Choroid plexus epithelial cell (primary cell): ENCODE measurements at regions not wholly inside any gene's neighbourhood (a gene's known extent, or its start where the extent isn't known, plus 50 kb on each side); places are given as distances from the start of the nearest gene placed in this dataset.

Experiments
- DNase-seq: peaks from one replicate; pipeline ENCODE4 v3.0.0-alpha.2; 2010; ENCODE audit warnings: low read depth
- H3K4me3 ChIP-seq: 2 replicates; pipeline ENCODE4 v1.5.1; 2011; ENCODE audit warnings: low read depth, mild to moderate bottlenecking, control low read depth, low read length, moderate library complexity
- CTCF ChIP-seq: conservative IDR thresholded peaks from 2 replicates; pipeline ENCODE4 v1.5.1; 2011; ENCODE audit warnings: low read depth, mild to moderate bottlenecking, control low read depth, inconsistent platforms, low read length, moderate library complexity

GRCh38 chr9:108168236-108168850 lies 678.8 kb upstream of the KLF4 start:
- no peak overlapping the region for H3K4me3 ChIP-seq
- TF ChIP-seq CTCF: no peak
- DNase-seq: no peak

- H3K4me3 ChIP-seq: no peak overlapping the region
- no peak for DNase-seq
- TF ChIP-seq CTCF: no peak
Measured at GRCh38 chr9:108167136-108167900, 677.7 kb upstream of the KLF4 start.

GRCh38 chr9:108166519-108166918 lies 677.0 kb upstream of the KLF4 start:
- TF ChIP-seq CTCF: no peak
- H3K4me3 ChIP-seq: no peak overlapping the region
- DNase-seq: no peak

- TF ChIP-seq CTCF: no peak
- no peak for DNase-seq
- H3K4me3 ChIP-seq: no peak overlapping the region
Measured at GRCh38 chr9:108163321-108164005, 673.9 kb upstream of the KLF4 start.

- DNase-seq: peak; percentile 80
- H3K4me3 ChIP-seq: no peak overlapping the region
- TF ChIP-seq CTCF: no peak
Measured at GRCh38 chr9:108162664-108163063, 673.1 kb upstream of the KLF4 start.

GRCh38 chr9:108161503-108161902 lies 671.9 kb upstream of the KLF4 start:
- no peak for TF ChIP-seq CTCF
- DNase-seq: no peak
- H3K4me3 ChIP-seq: no peak overlapping the region
